Right lobe of liver (tissue), 6 donors: ENCODE measurements at regions not wholly inside any gene's neighbourhood (a gene's known extent, or its start where the extent isn't known, plus 50 kb on each side); places are given as distances from the start of the nearest gene placed in this dataset.

Source experiments
- ATAC-seq, 4 donors: fragments of 200-7000 bp; cut with Tn5 transposase; one replicate each; pipeline ENCODE4 v1.9.1; 2020; ENCODE audit warnings: mild to moderate bottlenecking in 4 of 4, moderate library complexity in 4 of 4
- DNase-seq, 3 donors: peaks; one replicate each; pipeline ENCODE4 v3.0.0-alpha.2; 2020
- H3K27ac ChIP-seq, 3 donors: fragments of 200-600 bp; one replicate each; pipeline ENCODE4 v1.8.0; 2022
- H3K27me3 ChIP-seq, 2 donors: fragments of 200-600 bp; one replicate each; pipeline ENCODE4 v1.8.0; 2022
- H3K36me3 ChIP-seq, 4 donors: fragments of 200-600 bp; sonication (generic) in 1 of 4; one replicate each; pipeline versions ENCODE4 v1.5.1 to v1.8.0; 2017 to 2022; ENCODE audit warnings: control low read depth in 1 of 4
- H3K4me1 ChIP-seq, 4 donors: fragments of 200-600 bp; sonication (generic) in 1 of 4; one replicate each; pipeline versions ENCODE4 v1.5.1 to v1.8.0; 2017 to 2022; ENCODE audit warnings: control low read depth in 1 of 4
- H3K4me3 ChIP-seq, 3 donors: fragments of 200-600 bp; one replicate each; pipeline ENCODE4 v1.8.0; 2022
- H3K9me3 ChIP-seq, 4 donors: fragments of 200-600 bp; sonication (generic) in 1 of 4; one replicate each; pipeline versions ENCODE4 v1.5.1 to v1.8.0; 2017 to 2022; ENCODE audit warnings: control low read depth in 1 of 4
- POLR2A ChIP-seq: fragments of 450-650 bp; IDR thresholded peaks from one replicate; pipeline ENCODE4 v1.6.1; 2017; ENCODE audit warnings: antibody characterized with exemption, mild to moderate bottlenecking
- WGBS: methylation state at CpG from one replicate; pipeline ENCODE4 v1.1.6; 2018; ENCODE audit warnings: low coverage, low lambda C conversion rate; ENCODE audit not compliant: insufficient coverage; ENCODE audit errors: missing lambda C conversion rate; 5-methylcytosine and 5-hydroxymethylcytosine counted together
- intact Hi-C, 2 donors: fragments of 100-400 bp; cut with DNase I; formaldehyde crosslinking; loops; one replicate each; pipeline versions ENCODE4 v1.11.2 to v1.14.1; 2022
- TF ChIP-seq, protein P1 (sequence below), 4 donors: fragments of 200-600 bp in 3 of 4; fragments of 450-650 bp in 1 of 4; IDR thresholded peaks; one replicate each; pipeline versions ENCODE4 v1.5.1 to v1.8.0; 2016 to 2022; ENCODE audit warnings: antibody characterized with exemption in 4 of 4, mild to moderate bottlenecking in 2 of 4
- donor health status: DM: no; HTN: yes; CAD: no.
- donor health status: DM: no; HTN: no; CAD: no.
- donor health status: DM: no; HTN: no; CAD: no.
- donor health status: DM: no; HTN: yes; CAD: no.
- donor health status: DM: no; HTN: yes; CAD: no.

DNA sequence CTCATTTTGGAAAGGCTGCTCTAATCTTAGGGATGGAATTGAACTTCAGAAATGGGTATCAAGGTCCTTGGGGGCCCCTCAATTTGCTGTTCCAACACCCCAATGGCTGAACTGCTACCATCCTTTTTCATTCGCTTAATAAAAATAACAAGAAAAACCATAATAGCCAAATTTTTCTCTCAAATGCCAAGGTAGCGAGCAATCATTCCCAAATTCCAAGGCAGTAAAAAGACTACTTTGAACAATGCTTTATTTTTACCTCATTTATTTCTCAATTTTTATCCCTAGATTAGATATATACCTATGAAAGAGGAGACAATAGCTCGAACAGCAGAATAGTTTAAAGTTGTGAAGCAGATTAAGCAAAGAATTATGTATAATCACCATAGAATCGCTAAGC, 323.4 kb upstream of the SLC7A11 start:
- 73% methylated on average over 4 of the region's 4 CpGs for WGBS
- DNase-seq (no peak), ATAC-seq (no peak)
- Histone ChIP-seq H3K9me3 (no peaks in the 10 kb centered on the region), H3K27ac (no peak overlapping the region), H3K27me3 (no peaks in the 10 kb centered on the region), H3K4me3 (no peak overlapping the region), H3K4me1 (no peaks in the 10 kb centered on the region), H3K36me3 (no peaks in the 10 kb centered on the region)
- intact Hi-C loops = no loop called here
- TF ChIP-seq, protein P1, sequence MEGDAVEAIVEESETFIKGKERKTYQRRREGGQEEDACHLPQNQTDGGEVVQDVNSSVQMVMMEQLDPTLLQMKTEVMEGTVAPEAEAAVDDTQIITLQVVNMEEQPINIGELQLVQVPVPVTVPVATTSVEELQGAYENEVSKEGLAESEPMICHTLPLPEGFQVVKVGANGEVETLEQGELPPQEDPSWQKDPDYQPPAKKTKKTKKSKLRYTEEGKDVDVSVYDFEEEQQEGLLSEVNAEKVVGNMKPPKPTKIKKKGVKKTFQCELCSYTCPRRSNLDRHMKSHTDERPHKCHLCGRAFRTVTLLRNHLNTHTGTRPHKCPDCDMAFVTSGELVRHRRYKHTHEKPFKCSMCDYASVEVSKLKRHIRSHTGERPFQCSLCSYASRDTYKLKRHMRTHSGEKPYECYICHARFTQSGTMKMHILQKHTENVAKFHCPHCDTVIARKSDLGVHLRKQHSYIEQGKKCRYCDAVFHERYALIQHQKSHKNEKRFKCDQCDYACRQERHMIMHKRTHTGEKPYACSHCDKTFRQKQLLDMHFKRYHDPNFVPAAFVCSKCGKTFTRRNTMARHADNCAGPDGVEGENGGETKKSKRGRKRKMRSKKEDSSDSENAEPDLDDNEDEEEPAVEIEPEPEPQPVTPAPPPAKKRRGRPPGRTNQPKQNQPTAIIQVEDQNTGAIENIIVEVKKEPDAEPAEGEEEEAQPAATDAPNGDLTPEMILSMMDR (IDR thresholded peaks at IDR 0.05) = no peak
- no peak for TF ChIP-seq POLR2A

GRCh38 chr4:138562544-138562991, 320.4 kb upstream of the SLC7A11 start:
- TF ChIP-seq POLR2A = no peak
- TF ChIP-seq, protein P1 (IDR thresholded peaks at IDR 0.05) = no peak
- intact Hi-C loops = no loop called here
- Histone ChIP-seq H3K9me3 (no peaks in the 10 kb centered on the region), H3K4me3 (no peak overlapping the region), H3K36me3 (no peaks in the 10 kb centered on the region), H3K4me1 (no peaks in the 10 kb centered on the region), H3K27ac (no peak overlapping the region), H3K27me3 (no peaks in the 10 kb centered on the region)
- ATAC-seq (no peak), DNase-seq (no peak)
- WGBS = 13% methylated on average over 1 of the region's 1 CpG

GRCh38 chr4:138561906-138562305, 319.8 kb upstream of the SLC7A11 start:
- intact Hi-C loops = no loop called here
- Histone ChIP-seq H3K27ac (no peak overlapping the region), H3K4me1 (no peaks in the 10 kb centered on the region), H3K27me3 (no peaks in the 10 kb centered on the region), H3K36me3 (no peaks in the 10 kb centered on the region), H3K9me3 (no peaks in the 10 kb centered on the region), H3K4me3 (no peak overlapping the region)
- TF ChIP-seq, protein P1 (IDR thresholded peaks at IDR 0.05) = no peak
- no peak for TF ChIP-seq POLR2A
- WGBS = 69% methylated on average over 15 of the region's 18 CpGs
- ATAC-seq (peak in 2 of 4 donors; percentile 52 to 55), DNase-seq (peak; percentile 49 to 55 (median 53))

DNA sequence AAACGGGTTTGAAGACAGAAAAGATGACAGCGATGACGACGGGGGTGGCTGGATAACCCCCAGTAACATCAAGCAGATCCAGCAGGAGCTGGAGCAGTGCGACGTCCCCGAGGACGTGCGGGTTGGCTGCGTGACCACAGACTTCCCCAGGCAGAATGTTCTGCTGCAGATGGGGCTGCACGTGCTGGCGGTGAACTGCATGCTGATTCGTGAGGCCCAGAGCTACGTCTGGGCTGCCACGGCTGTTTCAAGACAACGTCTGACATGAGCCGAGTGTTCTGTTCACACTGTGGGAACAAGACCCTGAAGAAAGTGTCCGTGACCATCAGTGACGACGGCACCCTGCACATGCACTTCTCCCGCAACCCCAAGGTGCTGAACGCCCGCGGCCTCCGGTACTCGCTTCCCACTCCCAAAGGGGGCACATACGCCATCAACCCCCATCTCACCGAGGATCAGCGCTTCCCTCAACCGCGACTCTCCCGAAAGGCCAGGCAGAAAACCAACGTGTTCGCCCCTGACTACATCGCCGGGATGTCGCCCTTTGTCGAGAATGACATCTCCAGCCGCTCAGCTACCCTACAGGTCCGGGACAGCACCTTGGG, 319.2 kb upstream of the SLC7A11 start:
- Histone ChIP-seq H3K4me1 (no peaks in the 10 kb centered on the region), H3K9me3 (no peaks in the 10 kb centered on the region), H3K36me3 (no peaks in the 10 kb centered on the region), H3K27ac (no peak overlapping the region), H3K4me3 (no peak overlapping the region), H3K27me3 (no peaks in the 10 kb centered on the region)
- WGBS = 81% methylated on average over 11 of the region's 40 CpGs
- intact Hi-C loops = no loop called here
- DNase-seq (no peak), ATAC-seq (no peak)
- TF ChIP-seq, protein P1 (IDR thresholded peaks at IDR 0.05) = no peak
- no peak for TF ChIP-seq POLR2A

- peak in 1 of 4 donors; percentile 56 for ATAC-seq
- DNase-seq = no peak
- Histone ChIP-seq H3K4me3 (no peak overlapping the region), H3K4me1 (no peaks in the 10 kb centered on the region), H3K9me3 (no peaks in the 10 kb centered on the region), H3K27ac (no peak overlapping the region), H3K36me3 (no peaks in the 10 kb centered on the region), H3K27me3 (no peaks in the 10 kb centered on the region)
- intact Hi-C loops = no loop called here
- TF ChIP-seq POLR2A = no peak
- TF ChIP-seq, protein P1 (IDR thresholded peaks at IDR 0.05) = peak in 1 of 4 donors; percentile 7
- 66% methylated on average over 11 of the region's 21 CpGs for WGBS
Measured at GRCh38 chr4:138560448-138560847, 318.3 kb upstream of the SLC7A11 start.
